WI38 (cell line): ENCODE measurements at regions not wholly inside any gene's neighbourhood (a gene's known extent, or its start where the extent isn't known, plus 50 kb on each side); places are given as distances from the start of the nearest gene placed in this dataset.

Experiments
- H3K4me3 ChIP-seq: 2 replicates; pipeline ENCODE4 v1.5.1; 2011; ENCODE audit warnings: low read depth, mild to moderate bottlenecking, control low read depth, low read length
- CTCF ChIP-seq: IDR thresholded peaks from 2 replicates; pipeline ENCODE4 v1.5.1; 2012; ENCODE audit warnings: low read depth, mild to moderate bottlenecking, control low read depth, low read length

- H3K4me3 ChIP-seq: no peak overlapping the region
- no peak for TF ChIP-seq CTCF
Observed at GRCh38 chr5:162544905-162545304, 477.3 kb downstream of the GABRG2 start.

GRCh38 chr5:162550236-162550635, 482.7 kb downstream of the GABRG2 start:
- H3K4me3 ChIP-seq: no peak overlapping the region
- no peak for TF ChIP-seq CTCF

- no peak for TF ChIP-seq CTCF
- no peak overlapping the region for H3K4me3 ChIP-seq
Observed at GRCh38 chr5:162558120-162558519, 490.5 kb downstream of the GABRG2 start.

GRCh38 chr5:162567644-162568043, 500.1 kb downstream of the GABRG2 start:
- no peak for TF ChIP-seq CTCF
- no peak overlapping the region for H3K4me3 ChIP-seq

GRCh38 chr5:162573758-162574157, 506.2 kb downstream of the GABRG2 start:
- TF ChIP-seq CTCF: no peak
- H3K4me3 ChIP-seq: no peak overlapping the region

GRCh38 chr5:162591724-162592123, 524.2 kb downstream of the GABRG2 start:
- TF ChIP-seq CTCF: no peak
- no peak overlapping the region for H3K4me3 ChIP-seq

GRCh38 chr5:162593881-162594280, 526.3 kb downstream of the GABRG2 start:
- no peak for TF ChIP-seq CTCF
- no peak overlapping the region for H3K4me3 ChIP-seq
